ENCODE measurements at regions not wholly inside any gene's neighbourhood (a gene's known extent, or its start where the extent isn't known, plus 50 kb on each side); places are given as distances from the start of the nearest gene placed in this dataset.
"Not testable (repeated sequence)": the region's sequence is repeated elsewhere in the genome, so short reads cannot be mapped to it uniquely, and the experiment has no call there.

- ATAC-seq = no peak
Measured at GRCh38 chrY:21600170-21600569, 65.5 kb downstream of the RBMY1A1 start.

GRCh38 chrY:21601524-21601923 is 66.8 kb downstream of the RBMY1A1 start:
- no peak for ATAC-seq

- ATAC-seq = no peak
Measured at GRCh38 chrY:21602590-21602989, 67.9 kb downstream of the RBMY1A1 start.

- ATAC-seq = no peak
Measured at GRCh38 chrY:21636137-21636536, 101.5 kb downstream of the RBMY1A1 start.

- ATAC-seq = no peak
Measured at GRCh38 chrY:21650496-21650895, 115.8 kb downstream of the RBMY1A1 start.

- ATAC-seq = not testable (repeated sequence)
Measured at GRCh38 chrY:21659057-21659456, 124.4 kb downstream of the RBMY1A1 start.

GRCh38 chrY:21679590-21679989 is 144.9 kb downstream of the RBMY1A1 start:
- ATAC-seq = peak; percentile 48 to 86

- not testable (repeated sequence) for ATAC-seq
Measured at GRCh38 chrY:21686369-21686768, 151.7 kb downstream of the RBMY1A1 start.

- not testable (repeated sequence) for ATAC-seq
Measured at GRCh38 chrY:21701951-21702350, 167.3 kb downstream of the RBMY1A1 start.

- ATAC-seq = not testable (repeated sequence)
Measured at GRCh38 chrY:21702927-21703326, 168.2 kb downstream of the RBMY1A1 start.

GRCh38 chrY:21705309-21705708 is 170.6 kb downstream of the RBMY1A1 start:
- no peak for ATAC-seq

- not testable (repeated sequence) for ATAC-seq
Measured at GRCh38 chrY:21706611-21707010, 171.9 kb downstream of the RBMY1A1 start.

- ATAC-seq = peak; percentile 13 to 73
Measured at GRCh38 chrY:21735489-21736060, 158.8 kb downstream of the RBMY1D start.

- ATAC-seq = not testable (repeated sequence)
Measured at GRCh38 chrY:21744998-21745397, 149.3 kb downstream of the RBMY1D start.

GRCh38 chrY:21760243-21760642 is 134.1 kb downstream of the RBMY1D start:
- not testable (repeated sequence) for ATAC-seq

GRCh38 chrY:21767824-21768223 is 126.5 kb downstream of the RBMY1D start:
- ATAC-seq = peak; percentile 21 to 59

GRCh38 chrY:21782174-21782860 is 112.0 kb downstream of the RBMY1D start:
- not testable (repeated sequence) for ATAC-seq

GRCh38 chrY:21813484-21814233 is 80.7 kb downstream of the RBMY1D start:
- peak; percentile 53 to 60 for ATAC-seq

- no peak for ATAC-seq
Measured at GRCh38 chrY:21814491-21814890, 79.8 kb downstream of the RBMY1D start.

GRCh38 chrY:21821881-21822280 is 72.4 kb downstream of the RBMY1D start:
- ATAC-seq = no peak

GRCh38 chrY:21827593-21827992 is 66.7 kb downstream of the RBMY1D start:
- ATAC-seq = no peak
